NCI-H748 treated with DMSO at 0.1 percent for 48 hours (cell line): ENCODE measurements at regions not wholly inside any gene's neighbourhood (a gene's known extent, or its start where the extent isn't known, plus 50 kb on each side); places are given as distances from the start of the nearest gene placed in this dataset.
"Not testable (repeated sequence)": the region's sequence is repeated elsewhere in the genome, so short reads cannot be mapped to it uniquely, and the experiment has no call there.

ENCODE experiments used
- DNase-seq: peaks from one replicate; lab custom pipeline; 2025; lab: John Stamatoyannopoulos, UW

GRCh38 chr18:47728921-47729320 is 201.5 kb downstream of the SMAD2 start:
- DNase-seq = no peak

DNA sequence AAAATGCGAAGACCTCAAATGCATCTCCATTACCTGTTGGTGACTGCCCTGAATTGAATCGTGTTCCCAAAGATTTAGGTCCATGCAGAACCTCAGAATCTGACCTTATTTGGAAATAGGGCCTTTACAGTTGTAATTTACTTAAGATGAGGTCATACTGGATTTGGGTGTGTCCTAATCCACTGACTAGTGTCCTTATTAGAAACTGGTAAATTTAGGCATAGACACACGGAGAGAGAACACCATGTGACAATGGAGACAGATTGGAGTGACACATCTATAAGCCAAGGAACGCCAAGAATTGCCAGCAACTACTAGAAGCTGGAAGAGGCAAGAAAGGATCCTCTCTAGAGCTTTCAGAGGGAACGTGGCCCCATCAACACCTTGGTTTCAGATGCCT is 203.1 kb downstream of the SMAD2 start:
- no peak for DNase-seq

GRCh38 chr18:47726550-47726949 is 203.9 kb downstream of the SMAD2 start:
- no peak for DNase-seq

DNA sequence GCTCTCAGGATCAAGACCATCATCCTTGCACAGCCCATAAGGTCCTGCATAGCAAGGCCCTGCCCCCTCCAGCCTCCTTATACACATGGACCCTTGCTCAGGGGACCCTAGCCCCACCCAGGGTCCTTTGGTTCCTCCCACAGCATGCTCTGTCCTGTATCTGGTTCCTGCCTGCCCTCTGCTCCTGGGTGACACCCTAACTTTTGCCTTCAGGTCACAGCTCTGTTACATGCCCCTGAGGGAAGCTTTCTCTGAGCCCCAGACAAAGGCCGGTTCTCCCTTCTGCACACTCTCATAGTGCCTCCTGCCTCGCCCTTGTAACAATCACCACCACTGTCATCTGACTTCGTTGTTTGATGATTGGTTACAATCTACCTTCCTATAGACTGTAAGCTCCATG is 204.8 kb downstream of the SMAD2 start:
- no peak for DNase-seq

- no peak for DNase-seq
Observed at GRCh38 chr18:47724186-47724975, 206.1 kb downstream of the SMAD2 start.

DNA sequence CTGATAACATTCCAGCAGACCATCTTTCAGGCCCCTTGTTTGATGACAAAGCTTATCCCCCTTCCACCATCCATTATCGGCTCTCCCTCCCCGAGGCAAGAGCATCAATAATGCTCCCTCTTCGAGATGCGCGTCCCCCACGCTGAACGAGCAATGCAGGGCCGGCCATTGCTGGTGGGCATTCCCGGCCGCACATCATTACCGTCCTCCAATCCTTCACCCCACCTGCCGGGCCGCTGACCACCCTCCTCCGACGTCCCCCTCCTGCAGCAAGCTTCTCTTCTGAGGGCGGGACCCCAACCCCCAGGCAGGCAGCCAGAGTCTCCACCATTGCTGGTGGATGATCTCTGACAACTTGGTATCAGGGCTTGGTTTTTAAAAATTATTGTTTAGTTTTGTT is 208.6 kb downstream of the SMAD2 start:
- DNase-seq = no peak

- no peak for DNase-seq
Observed at GRCh38 chr18:47720741-47721140, 209.7 kb downstream of the SMAD2 start.

- DNase-seq = no peak
Observed at GRCh38 chr18:47719096-47719780, 211.2 kb downstream of the SMAD2 start.

GRCh38 chr18:47718646-47719045 is 211.8 kb downstream of the SMAD2 start:
- no peak for DNase-seq

GRCh38 chr18:47717257-47717656 is 213.2 kb downstream of the SMAD2 start:
- DNase-seq = no peak

DNA sequence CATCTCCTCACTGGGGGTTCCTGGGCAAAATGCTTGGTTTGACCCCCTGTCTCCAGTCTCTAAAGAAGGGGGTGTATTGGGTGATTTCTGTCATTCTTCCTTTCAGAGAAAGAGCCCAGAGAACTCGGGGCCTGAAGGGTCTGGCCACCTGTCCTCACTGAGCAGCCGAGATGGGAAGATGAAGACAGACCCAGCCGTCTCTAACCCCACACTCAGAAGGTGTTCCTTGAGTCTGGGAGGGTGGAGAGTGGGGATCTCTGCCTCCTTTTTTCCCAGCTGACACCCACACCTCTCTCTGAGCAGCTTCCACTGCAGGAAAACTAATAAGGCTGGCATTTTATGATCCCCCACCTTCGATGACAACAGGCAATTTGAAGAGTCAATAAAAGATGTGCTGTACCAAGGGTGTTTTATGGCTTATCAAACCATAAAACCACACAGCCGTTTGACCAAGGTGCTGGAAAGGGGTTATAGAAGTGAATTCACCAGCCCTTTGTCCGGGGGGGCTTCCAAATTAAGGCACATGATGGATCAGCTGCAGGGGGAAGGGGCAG is 213.8 kb downstream of the SMAD2 start:
- no peak for DNase-seq

DNA sequence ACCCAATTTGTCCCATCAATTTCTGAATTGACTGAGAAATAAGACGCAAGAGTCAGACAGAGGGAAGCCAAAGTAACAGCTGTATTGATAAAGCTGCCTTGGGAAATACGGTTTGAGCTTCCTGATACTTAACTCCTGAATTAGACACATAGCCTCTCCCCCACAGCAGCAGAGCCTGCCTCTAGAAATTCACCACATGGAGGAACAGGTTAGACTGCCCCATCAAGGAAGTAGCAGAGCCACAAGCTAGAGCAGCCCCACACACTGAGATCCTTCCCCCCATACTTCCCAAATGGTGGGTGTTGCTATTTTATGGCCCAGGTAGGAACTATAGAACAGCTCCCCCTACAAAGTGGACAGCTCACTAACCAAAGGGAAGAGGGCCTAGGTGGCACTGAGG is 220.0 kb downstream of the SMAD2 start:
- DNase-seq = no peak

GRCh38 chr18:47709556-47709955 is 220.9 kb downstream of the SMAD2 start:
- DNase-seq = no peak

- DNase-seq = no peak
Observed at GRCh38 chr18:47708206-47708605, 222.3 kb downstream of the SMAD2 start.

GRCh38 chr18:47701134-47701533 is 229.3 kb downstream of the SMAD2 start:
- DNase-seq = peak; percentile 27

GRCh38 chr18:47696870-47697269 is 233.6 kb downstream of the SMAD2 start:
- no peak for DNase-seq

DNA sequence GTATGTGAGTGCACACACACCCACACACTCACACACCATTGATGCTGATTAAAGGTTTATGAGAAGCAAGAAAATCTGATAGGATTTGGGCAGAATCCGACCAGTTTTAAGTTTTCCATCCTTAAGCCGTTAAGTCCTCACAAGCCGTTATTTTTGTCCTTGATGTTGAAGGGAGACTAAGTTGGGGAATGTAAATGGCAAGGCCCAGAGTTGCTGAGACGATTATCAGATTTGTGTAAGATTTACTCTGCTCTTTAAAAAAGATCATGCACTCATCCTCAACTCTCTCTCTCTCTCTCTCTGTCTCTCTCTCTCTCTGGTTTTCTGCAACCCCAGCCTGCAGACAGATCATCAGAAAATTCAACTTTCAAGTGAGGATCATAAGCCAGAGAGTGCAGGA is 238.8 kb downstream of the SMAD2 start:
- DNase-seq = no peak

- not testable (repeated sequence) for DNase-seq
Observed at GRCh38 chr18:47690778-47691177, 239.7 kb downstream of the SMAD2 start.

GRCh38 chr18:47689371-47689770 is 241.1 kb downstream of the SMAD2 start:
- no peak for DNase-seq

DNA sequence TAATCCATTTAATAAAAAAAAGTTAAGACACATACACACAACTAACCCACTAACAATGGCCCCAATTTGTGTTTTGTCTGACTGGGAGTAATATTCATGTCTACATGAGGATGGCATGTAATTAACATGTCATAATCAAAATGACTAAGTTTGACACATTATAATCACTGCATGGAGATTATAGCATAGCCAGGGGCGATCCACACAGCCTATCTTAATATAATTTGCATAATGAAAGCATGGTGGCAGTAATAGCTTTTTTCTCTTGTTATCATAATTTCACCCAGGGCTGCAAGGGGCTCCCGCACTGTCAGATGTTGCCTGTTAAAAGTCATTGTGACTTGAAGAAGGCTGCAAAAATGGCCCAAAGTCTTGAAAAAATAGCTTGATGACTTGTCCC is 243.7 kb downstream of the SMAD2 start:
- DNase-seq = no peak

DNA sequence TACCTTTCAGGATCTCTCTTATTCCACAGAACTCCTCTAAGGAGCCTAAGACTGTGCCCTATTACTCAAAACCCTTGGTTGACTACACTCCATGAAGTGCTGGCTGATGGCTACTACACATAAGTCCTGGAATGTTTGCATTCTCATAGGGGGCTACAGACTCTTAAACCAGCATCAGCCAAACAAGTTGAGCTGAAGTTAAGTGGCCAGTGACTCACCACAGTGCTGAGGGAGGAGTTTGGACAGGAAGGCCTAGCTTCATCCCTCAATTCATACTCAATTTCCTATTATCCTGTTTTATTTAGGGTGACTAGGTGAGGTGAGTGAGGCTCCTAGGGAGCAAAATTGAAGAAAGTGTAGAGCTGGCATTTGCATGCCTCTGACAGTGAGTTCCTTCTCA is 246.7 kb downstream of the SMAD2 start:
- no peak for DNase-seq

DNA sequence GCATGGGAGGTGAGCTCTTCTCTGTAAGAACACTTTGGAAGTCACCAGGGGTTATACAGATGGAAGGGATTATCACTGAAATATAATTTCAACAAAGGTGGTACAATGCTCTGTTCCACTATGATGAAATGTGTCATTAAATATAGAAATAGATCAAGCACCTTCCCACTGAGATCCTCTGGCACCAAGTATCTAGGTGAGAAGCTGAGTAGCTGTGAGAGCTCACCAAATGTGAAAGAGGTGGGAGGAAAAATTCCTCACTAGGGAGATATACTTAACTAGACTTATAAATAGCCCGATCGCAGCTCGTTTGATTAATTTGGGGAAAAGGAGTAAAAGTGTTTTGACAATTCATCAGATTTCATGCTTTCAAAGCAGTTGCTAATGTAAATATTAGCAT is 247.6 kb downstream of the SMAD2 start:
- DNase-seq = no peak

DNA sequence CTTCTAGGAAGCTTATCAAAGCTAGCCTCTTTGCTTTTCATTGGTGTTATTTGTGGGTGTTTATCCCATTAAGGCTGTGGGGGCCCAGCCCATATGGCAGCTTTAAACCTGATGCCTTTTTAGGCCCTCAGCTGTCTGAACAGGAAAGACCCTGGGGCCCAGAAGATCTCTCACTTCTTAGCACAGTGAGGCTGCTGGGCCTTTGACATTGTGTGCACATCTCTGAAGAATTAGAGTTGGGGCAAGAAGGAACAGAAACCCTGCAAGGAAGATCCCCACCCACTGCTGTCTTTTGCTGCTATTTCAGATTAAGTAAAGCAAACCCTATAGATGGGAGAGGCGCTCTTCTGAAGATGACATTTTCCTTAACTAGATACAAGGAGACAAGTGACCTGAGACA is 250.0 kb downstream of the SMAD2 start:
- no peak for DNase-seq
